Astrocyte of the hippocampus (primary cell): ENCODE measurements at regions not wholly inside any gene's neighbourhood (a gene's known extent, or its start where the extent isn't known, plus 50 kb on each side); places are given as distances from the start of the nearest gene placed in this dataset.
A peak's percentile ranks its signal among the peaks of the same experiment; 100 is the strongest.

Experiments
- DNase-seq: peaks from one replicate; pipeline ENCODE4 v3.0.0; 2011; ENCODE audit warnings: low read depth, low spot score

DNA sequence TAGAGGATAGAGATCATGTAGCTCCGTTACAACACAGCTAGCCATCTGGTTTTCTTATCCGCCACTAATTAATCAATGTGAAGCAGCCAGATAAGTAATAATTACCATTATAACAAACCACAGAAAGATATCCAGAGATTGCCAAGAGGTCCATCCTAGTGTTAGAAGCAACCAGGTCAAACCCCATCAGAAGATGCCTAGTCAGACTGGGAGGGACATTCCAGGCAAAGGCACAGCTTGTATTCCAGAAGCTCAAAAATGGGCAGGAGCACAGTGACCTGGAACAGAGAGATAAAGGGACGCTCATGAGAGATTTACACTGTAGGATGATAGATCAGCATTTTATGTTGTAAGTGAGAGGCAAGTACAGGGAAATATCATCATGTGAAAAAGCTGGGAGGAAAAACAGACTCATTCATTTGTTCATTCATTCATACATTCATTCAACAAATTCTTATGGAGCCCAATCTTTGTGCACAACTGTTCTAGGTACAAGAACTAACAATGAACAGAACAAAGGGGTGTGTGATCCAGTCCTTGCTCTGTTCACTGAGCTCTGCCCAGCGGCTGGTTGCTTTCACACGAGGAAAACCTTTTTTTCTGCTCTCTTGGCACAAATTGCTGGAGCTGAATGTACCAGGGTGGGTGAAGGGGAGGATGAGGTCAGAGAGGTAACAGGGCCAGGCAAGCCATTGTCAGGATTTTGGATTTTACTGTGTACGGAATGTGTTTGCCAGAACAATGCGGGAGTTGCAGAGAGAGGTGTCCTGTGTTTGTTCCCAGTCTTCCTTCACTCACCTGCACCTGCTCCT is 240.8 kb upstream of the FGGY start:
- DNase-seq: no peak

DNA sequence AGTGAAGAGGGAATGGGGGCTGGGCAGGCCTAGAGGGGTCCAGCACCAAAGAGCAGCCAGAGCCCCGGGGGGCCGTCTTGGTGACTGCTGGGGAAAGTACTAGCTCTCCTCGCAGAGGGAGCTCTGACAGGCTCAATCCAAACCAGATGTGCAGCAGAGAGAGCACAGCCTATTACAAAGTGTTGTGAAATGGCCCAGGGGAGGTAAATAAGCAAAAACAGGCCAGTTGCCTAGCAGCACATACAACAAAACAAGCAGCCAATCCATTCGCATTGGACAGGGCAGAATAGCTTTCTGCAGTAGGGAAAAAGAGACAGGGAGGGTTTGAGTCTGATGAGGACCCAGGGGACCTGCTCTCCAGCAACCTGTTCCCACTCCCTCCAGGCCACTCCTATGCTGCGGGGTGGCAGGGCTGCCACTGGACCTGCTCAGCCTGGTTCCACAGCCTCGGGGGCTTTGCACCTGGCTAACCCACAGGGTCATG is 239.6 kb upstream of the FGGY start:
- DNase-seq: peak; percentile 52

DNA sequence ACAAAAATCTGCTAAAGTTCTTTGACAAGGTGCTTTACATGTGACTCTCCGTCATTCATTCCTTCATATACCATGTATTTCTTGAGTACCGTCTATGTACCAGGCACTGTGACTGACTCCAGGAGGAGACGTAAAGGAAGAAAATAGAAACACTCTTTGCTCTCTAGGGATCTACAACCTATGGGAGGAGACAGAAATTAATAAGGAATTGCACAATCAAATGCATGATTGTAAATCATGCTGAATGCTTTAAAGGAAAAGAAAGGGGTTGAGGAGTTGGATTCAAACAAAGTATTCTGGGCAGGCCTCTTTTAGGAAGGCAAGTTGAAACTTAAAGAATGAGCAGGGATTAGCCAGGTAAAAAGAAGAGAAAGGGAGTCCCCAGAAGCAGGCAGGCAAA is 239.1 kb upstream of the FGGY start:
- no peak for DNase-seq

DNA sequence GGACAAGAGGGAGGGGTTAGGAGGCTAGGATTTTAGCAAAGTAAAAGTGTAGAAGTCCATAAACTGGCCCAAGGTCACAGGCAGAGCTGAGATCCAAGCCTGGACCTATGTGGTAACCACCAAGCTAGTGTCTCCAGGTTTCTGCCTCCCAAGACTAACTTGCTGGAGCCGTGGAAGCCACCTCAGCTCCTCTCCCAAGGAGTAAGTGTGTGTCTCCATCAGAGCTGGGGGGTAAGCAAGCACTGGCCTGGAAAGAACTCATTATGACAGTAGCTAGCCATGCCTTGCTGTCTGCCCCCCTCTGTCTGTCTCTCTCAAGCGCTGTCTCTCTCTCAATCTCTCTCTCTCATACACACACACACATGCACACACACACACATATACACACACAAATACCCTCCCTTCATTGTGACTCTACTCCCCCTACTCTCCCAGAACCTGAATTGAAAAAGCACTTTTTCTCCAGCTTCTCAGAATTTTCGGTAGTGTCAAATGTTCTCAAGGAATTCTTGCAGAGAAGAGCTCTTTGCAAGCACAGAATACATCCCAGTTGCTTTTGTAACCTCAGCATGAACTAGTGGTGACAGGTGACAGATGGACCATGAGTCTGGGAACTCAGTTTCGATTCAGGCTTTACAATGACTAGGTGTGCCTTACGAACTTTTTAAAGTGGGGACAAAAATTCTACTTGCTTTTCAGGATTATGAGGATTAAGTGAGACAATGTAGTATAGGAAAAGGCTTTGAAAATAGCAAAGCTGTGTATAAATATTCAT is 238.0 kb upstream of the FGGY start:
- DNase-seq: no peak

DNA sequence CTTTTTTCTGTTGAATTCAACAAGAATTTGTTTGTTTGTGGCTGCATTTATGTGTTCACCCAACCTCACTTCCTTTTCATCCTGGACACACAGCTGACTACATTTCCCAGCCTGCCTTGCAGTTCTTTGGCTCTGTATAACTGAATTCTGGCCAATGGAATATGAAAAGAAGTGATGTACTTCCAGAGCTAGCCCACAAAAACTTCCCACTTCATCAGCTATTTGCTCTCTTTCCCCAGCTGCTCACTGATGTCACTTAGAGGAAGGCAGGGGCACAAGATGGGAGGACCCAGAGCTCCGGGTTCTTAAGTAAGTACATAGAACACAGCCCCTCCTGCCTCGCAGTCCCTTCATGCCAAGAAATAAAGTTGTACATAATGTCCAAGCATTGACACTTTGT is 235.0 kb upstream of the FGGY start:
- DNase-seq: peak; percentile 77

DNA sequence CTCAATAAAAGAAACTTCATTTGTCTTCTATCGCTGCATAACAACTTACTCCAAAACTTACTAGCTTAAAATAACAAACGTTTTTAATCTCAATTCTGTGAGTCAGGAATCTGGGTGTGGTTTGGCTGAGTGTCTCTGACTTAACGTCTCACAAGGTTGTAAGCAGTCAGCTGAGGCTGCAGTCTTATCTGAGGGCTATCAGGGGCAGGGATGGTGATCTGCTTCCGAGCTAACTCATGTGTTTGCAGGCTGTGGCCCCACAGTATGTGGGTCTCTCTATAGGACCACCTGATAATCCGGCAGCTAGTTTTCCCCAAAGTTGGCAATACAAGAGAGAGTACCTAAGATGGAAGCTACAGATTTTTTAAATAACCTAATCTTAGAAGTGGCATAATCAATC is 234.2 kb upstream of the FGGY start:
- peak; percentile 44 for DNase-seq

DNA sequence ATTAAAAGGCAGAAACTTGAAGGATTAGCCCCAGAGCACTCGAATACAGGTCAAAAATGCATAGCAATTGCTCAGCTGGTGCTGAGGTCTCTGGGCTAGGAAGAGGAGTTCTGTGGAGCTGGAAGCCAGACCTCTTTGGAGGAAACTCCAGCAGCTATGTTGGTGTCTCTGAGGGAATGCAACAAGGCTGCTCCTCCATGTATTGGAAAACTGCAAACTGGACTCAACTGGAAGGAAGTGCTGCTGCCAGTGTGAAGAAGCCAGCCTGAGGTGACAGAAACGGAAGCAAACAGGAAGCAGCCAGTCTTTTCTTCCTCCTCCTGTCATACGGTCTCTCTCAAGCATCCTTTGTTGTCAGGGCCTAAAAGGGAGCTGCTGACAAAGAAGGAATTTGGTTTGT is 233.4 kb upstream of the FGGY start:
- DNase-seq: no peak

DNA sequence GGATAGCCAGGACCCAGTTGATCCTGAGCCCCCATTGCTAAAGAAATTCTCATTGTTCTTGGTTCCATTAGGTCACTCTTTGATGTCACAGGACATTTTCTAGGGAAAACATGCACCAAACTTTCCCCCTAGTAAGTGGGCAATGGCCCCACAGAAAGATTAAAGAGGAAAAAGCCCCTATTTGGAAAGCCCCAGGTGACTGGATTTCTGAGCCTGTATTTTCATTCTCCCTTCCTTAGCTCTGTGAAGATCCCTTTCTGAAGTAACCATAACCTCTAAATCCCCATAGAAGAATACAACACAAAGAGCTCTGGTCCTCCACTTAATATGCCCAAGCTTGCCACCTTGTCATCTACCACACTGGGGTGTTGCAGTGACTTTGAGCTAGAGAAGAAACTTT is 232.3 kb upstream of the FGGY start:
- DNase-seq: no peak

DNA sequence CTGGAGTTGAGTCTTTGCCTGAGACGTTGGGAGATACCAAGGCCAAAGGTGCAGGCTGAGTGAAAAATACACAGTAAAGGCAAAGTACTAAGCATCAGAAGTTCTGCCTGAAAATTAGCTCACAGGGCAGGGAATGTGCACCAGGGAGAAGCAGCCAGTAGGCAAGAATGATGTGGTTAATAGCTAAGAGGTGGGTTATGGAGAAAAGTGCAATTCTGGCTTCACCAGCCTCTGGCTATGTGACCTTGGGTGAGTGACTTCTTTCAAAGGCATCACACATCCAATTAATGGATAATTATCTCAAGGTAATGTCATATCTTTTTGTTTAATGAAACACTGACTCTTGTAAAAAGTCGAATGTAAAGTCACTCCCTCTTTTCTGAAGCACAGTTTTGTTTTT is 230.7 kb upstream of the FGGY start:
- no peak for DNase-seq

DNA sequence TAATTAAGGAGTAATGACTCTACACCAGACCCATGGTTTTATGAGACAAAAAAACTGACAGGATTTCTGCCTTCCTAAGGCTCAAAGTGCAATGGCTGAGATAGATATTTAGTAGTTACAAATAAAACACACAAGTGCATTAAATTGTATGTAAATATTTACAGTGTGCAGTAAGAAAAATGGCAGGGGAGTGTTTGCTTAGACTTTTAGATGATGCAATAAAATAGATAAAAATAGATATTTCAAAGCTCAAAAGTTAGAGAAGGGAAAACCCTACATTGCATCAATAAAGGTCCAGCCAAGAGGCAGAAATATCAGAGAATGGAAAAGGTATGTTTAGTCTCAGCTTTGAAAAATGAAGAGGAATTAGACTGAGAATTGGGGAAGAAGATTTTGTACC is 226.3 kb upstream of the FGGY start:
- DNase-seq: no peak

DNA sequence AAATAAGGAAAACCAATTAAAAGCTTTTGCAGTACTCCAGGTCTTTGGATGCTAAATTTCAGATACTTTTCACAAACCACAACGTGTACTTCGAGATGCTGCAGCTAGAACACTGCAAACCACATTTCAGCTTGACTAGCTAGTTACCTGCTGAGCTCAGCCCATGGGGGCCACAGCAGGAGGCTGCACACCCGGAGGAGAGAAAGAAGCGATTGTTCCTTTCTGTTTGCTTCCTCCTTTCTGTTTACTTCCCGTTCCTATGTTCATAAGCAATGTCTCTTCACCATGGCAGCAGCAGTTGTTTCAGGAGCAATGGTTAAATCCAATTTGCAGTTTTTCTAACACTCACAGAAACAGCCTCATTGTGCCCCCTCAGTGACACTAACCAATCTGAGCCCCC is 225.6 kb upstream of the FGGY start:
- DNase-seq: peak; percentile 10

DNA sequence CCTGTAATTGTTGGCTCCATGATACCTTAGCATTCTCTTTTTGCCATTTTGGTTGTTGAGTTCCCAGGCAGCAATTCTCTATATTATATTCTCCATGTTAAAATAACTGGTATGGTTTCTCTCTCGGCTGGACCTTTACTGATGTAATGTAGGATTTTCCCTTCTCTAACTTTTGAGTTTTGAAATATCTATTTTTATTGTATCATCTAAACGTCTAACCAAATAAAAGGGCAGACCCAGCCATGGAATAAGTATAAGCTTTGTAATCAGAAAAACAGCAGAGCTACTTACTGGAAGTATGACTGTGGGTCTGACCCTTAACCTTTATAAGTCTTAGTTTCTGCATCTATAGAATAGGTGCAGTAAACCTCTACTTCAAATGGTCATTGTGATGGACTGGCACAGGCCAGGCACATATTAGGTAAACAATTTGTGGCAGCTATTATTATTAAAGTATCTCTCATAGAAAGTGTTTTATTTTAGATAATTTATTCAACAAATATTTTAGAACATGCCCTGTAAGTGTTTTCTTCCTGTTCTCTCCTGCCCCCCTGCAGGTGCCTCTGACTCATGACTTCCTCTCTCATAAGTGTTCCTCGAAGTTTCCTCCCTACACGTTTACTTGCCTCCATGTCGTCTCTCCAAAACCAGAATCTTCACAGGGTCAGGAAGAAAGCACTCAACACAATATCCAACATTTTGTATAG is 224.9 kb upstream of the FGGY start:
- no peak for DNase-seq

DNA sequence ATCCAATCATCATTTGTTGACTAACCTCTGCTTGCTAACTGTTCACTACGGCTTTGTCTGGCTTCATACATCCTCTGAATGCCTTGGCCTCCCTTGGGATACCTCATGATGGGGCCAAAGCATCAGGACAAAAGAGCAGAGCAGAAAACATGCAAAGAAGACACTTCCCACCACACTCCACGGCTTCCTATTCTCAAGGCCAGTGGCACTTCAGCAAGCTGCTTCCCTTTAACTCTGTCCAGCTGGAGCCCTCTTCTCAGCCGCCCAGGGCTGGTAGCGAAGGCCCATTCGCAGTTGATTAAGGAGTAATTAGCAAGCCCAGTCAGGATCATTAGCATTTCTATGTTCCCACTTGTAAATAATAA is 224.3 kb upstream of the FGGY start:
- DNase-seq: no peak

DNA sequence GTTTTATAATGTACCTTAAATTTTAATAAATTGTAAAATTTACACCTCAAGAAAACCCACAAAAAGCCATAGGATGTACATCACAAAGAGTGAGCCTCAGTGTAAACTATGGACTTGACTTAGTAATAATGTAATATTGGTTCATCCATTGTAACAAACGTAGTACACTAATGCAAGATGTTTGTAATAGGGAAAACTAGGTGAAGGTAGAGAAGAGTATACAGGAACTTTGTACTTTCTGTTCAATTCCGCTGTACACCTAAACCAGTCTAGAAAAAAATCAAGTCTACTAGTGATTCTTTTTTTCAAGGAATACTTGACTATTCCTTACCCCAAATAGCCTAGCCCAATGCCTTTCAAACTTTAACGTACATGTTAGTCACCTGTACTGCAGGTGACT is 222.3 kb upstream of the FGGY start:
- DNase-seq: no peak

DNA sequence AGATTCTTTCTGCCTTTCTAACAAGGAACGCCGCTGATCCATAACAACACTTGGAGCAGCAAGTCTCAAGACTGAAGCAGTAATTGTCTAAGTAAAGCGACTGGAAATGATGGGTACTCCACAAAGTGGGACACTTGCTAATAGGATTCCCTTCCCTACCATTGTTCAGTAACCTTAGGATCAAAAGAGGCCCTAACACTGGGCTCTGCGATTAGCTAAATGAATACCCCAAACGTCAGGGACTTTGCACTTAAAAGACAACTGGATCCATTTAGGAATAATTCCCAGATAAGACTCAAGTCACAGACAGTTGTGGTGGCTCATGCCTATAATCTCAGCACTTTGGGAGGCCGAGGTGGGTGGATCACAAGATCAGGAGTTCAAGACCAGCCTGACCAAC is 221.9 kb upstream of the FGGY start:
- no peak for DNase-seq

DNA sequence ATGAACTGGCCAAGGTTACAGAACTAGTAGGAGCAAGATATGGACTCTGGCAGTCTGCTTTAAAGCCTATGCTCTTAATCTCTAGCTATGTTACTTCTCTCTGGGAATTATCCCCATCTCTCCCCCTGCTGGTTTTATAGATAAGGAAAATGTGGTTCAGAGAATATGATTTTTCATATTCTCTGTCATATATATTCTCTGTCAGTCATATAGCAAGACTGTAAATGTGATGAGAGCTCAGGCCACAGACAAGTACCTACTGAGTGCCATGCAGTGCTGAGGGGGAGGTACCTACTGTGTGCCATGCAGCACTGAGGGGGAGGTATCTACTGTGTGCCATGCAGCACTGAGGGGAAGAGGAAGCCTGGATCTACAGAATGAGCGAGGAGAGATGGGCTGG is 220.3 kb upstream of the FGGY start:
- no peak for DNase-seq

DNA sequence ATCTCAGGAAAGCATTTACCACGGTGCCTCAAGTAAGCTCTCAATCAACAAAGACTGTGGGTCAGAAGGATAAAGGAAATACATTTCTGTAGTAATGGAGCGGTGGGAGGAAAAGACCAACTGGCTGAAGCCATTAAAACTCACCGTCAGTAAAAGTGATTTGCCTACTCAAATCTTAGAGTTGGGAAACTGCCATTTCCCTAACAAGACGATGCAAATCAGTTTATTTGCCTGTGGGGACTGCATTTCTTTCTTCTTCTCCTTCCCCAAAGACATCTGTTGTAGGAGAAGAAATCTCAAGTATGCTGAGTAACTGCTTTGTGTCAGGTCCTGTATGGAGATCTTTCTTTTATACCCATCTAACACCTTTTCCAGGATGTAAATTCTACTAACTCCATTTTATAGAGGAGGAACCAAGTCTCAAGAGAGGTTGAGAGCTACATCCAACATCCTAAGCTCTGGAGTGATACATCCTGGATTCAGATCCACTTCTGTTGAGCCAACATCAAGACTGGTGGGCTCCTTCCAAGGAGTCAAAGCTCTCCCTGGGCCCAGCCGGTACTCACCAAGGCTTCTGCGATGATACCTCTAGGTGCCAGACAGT is 219.3 kb upstream of the FGGY start:
- DNase-seq: no peak

DNA sequence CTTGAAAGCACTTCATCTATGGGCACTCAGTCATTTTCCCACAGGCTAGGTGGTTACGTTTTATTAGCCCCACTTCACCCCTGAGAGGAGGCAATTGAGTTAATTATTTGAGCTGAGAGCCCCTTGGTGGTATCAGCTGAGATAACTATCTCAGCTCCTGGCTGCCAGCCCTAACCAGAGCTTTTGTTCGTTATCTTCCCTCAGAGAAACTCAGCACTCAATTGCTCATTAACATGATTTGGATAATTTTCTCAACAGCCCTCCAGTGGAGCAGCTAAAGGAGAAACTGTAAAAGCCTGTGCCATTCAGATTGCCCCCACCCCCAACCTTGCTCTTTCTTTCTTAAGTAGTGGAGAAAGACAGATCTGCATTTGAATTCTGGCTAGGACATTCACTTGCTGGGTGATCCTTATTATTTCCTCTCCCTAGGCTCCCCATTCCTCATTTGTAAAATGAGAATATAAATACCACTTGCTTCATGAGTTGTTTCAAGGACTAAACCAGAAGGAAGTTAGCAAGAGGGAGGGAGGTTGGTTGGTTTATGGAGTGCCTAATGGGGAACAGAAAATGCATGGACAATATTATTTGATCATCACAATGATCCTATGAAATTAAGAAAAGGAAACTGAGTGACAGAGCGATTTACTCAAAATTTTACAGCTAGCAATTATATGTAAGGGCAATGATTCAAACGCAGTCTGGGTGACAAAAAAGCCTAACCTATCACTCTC is 218.7 kb upstream of the FGGY start:
- peak; percentile 47 for DNase-seq

DNA sequence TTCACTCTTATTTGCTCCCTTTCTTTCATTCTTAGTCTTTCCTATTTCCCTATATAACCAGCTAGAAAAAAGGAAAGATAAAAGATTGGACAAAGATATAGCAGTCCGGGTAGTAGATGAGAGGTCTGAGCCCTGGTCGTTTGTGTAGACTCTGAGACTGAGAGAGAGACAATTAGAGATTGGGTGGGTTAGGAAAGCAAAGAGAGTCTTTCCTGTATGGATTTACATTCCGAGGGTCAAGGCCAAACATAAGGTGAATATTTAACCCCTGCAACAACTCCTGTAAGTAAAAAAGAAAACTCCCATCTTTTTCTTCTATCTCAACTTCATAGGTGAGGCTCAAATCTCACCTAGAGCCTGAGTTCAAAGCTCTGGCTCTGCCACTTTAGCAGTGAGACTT is 218.0 kb upstream of the FGGY start:
- no peak for DNase-seq

DNA sequence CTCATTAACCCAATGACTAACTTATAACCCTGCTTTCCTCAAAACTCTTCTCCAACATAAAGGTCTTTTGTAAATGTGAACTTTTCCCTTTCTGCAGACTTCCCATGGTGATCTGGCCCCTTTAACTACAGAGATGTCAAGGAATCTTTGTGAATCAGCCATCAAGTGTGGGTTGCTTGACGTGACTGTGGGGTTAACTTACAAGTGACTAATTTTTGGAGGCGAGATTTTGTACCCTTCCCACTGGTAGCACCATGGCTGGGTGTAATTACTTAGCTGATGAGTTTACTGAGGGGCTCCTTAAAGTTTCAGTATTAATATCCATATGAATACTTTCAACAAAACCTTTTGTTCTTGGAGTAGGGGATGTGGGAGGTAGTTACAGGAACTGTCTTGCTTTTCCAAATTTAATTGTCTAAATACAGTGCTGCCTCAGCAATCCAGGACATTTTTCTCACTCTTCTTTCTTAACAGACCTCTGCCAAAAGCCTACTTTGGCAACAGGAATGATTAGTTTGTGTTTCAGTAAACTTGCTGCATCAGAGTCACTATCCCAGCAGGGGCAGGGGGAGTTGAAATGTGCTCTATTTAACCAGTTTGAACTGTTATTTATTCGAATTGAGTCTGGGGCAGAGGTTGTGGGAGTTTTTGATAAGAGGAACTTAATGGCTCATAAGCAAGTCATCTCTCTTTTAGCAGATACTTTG is 217.3 kb upstream of the FGGY start:
- DNase-seq: peak; percentile 47

DNA sequence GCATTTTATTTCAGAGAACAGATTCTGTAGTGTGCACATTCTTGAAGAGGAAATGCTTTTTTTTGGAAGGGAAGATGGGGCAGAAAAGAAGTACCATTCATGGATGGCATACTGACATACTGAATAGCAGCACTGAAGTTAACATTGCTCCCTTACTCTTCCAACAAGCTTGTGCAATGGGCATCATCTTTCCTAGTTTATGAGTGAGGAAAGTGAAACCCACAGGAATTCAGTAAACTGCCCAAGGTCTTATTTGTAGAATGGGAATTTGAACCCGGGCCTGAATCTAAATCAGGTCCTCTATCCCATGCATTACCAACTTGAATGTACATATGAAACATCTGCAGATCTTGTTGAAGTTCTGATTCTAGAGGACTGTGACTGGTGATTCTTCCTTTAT is 215.7 kb upstream of the FGGY start:
- no peak for DNase-seq
